Naive B cell (primary cell): ENCODE measurements at regions not wholly inside any gene's neighbourhood (a gene's known extent, or its start where the extent isn't known, plus 50 kb on each side); places are given as distances from the start of the nearest gene placed in this dataset.
"Not testable (repeated sequence)": the region's sequence is repeated elsewhere in the genome, so short reads cannot be mapped to it uniquely, and the experiment has no call there.

Experiments
- ATAC-seq, 2 donors: fragments of 150-1000 bp; cut with Tn5 transposase; 2 replicates each; pipeline ENCODE4 v1.10.0; 2021; ENCODE audit warnings: low read depth in 2 of 2, mild to moderate bottlenecking in 2 of 2, moderate library complexity in 2 of 2
- DNase-seq: peaks from one replicate; pipeline ENCODE4 v3.0.0; 2022
- H3K27ac Mint-ChIP-seq, 6 donors: one replicate each; pipeline ENCODE4 v1.8.0; 2020 to 2022; ENCODE audit warnings: mild to moderate bottlenecking in 6 of 6, mixed read lengths in 6 of 6, moderate library complexity in 5 of 6, inconsistent platforms in 2 of 6
- H3K27me3 Mint-ChIP-seq, 3 donors: one replicate each; pipeline ENCODE4 v1.8.0; 2021 to 2022; ENCODE audit warnings: mixed read lengths in 3 of 3, mild to moderate bottlenecking in 1 of 3
- H3K36me3 Mint-ChIP-seq, 2 donors: one replicate each; pipeline ENCODE4 v1.8.0; 2020 to 2022; ENCODE audit warnings: mixed read lengths in 2 of 2, inconsistent platforms in 1 of 2, mild to moderate bottlenecking in 1 of 2
- H3K4me1 Mint-ChIP-seq, 3 donors: one replicate each; pipeline ENCODE4 v1.8.0; 2020 to 2022; ENCODE audit warnings: mixed read lengths in 3 of 3, inconsistent platforms in 1 of 3, mild to moderate bottlenecking in 1 of 3, moderate library complexity in 1 of 3
- H3K4me3 Mint-ChIP-seq, 8 donors: one replicate each; pipeline ENCODE4 v1.8.0; 2020 to 2022; ENCODE audit warnings: mild to moderate bottlenecking in 8 of 8, mixed read lengths in 8 of 8, moderate library complexity in 8 of 8, inconsistent platforms in 2 of 8
- H3K9me3 Mint-ChIP-seq, 7 donors: one replicate each; pipeline ENCODE4 v1.8.0; 2020 to 2022; ENCODE audit warnings: mixed read lengths in 7 of 7, mild to moderate bottlenecking in 5 of 7, inconsistent platforms in 2 of 7, moderate library complexity in 1 of 7

DNA sequence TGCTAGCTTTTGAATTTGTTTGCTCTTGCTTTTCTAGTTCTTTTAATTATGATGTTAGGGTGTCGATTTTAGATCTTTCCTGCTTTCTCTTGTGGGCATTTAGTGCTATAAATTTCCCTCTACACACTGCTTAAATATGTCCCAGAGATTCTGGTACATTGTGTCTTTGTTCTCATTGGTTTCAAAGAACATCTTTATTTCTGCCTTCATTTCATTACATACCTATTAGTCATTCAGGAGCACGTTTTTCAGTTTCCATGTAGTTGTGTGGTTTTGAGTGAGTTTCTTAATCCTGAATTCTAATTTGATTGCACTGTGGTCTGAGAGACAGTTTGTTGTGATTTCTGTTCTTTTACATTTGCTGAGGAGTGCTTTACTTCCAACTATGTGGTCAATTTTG lies 51.2 kb upstream of the MB21D2 start:
- not testable (repeated sequence) for DNase-seq, H3K4me3 Mint-ChIP-seq, H3K27ac Mint-ChIP-seq

DNA sequence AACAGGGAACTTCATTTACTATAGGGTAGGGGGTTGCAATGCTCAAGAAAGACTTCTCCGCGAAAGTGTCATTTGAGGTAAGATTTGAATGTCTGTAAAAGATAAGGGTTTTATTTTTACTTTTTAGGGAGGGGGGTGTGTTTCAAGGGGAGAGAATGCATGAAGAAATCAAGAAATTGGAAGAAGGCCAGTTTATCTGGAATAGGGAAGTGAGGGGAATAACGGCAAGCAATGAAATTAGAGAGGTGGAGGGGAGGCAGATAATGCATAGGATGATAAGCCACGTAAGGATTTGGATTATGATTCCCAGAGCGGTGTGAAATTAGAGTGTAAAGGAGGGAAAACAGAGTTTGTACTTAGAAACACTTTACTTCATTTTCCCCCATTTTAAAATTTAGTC lies 63.0 kb upstream of the MB21D2 start:
- no peaks in the 10 kb centered on the region for H3K36me3 Mint-ChIP-seq
- DNase-seq: no peak
- no peak for ATAC-seq
- H3K27me3 Mint-ChIP-seq: no peaks in the 10 kb centered on the region
- H3K4me3 Mint-ChIP-seq: no peak overlapping the region
- peaks cover 4 to 22% (median 9%) of the 10 kb centered on the region in 7 donors for H3K9me3 Mint-ChIP-seq
- no peak overlapping the region for H3K27ac Mint-ChIP-seq
- no peaks in the 10 kb centered on the region for H3K4me1 Mint-ChIP-seq

More for the DNA sequence above, 51.2 kb upstream of the MB21D2 start:
- H3K36me3 Mint-ChIP-seq, ATAC-seq, H3K4me1 Mint-ChIP-seq: not testable (repeated sequence)
- H3K27me3 Mint-ChIP-seq: peaks cover 0 to 13% (median 0%) of the 10 kb centered on the region in 3 donors
- peaks cover 3 to 22% (median 12%) of the 10 kb centered on the region in 7 donors for H3K9me3 Mint-ChIP-seq

GRCh38 chr3:192986379-192986778 lies 68.7 kb upstream of the MB21D2 start:
- no peaks in the 10 kb centered on the region for H3K4me1 Mint-ChIP-seq
- no peaks in the 10 kb centered on the region for H3K36me3 Mint-ChIP-seq
- no peak overlapping the region for H3K4me3 Mint-ChIP-seq

DNA sequence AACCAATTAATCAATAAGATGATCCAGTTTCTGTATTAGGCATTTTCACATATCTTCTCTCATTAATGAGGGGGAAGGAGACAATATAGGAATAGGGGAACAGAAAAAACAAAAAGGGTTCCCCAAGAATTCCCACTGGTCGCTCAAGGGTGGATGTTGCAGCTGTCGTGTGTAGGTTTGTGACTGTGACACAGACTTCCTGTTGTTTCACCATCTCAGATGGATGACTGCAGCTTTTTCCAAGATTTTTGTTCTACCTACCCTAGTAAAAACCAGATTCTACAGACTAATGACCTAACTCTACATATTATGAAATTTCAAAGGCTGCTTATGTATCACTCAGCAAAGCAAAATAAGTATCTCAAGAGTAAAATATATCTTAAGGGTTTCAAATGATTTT lies 73.7 kb upstream of the MB21D2 start:
- ATAC-seq (no peak), DNase-seq (no peak)
- no peaks in the 10 kb centered on the region for H3K36me3 Mint-ChIP-seq
- no peak overlapping the region for H3K27ac Mint-ChIP-seq
- H3K27me3 Mint-ChIP-seq: peaks cover 0 to 5% (median 0%) of the 10 kb centered on the region in 3 donors
- no peaks in the 10 kb centered on the region for H3K4me1 Mint-ChIP-seq
- no peak overlapping the region for H3K4me3 Mint-ChIP-seq
- peaks cover 0 to 13% (median 3%) of the 10 kb centered on the region in 7 donors for H3K9me3 Mint-ChIP-seq

More at GRCh38 chr3:192986379-192986778, 68.7 kb upstream of the MB21D2 start:
- Mint-ChIP-seq H3K27me3 (peaks cover 0 to 5% (median 0%) of the 10 kb centered on the region in 3 donors), H3K9me3 (peaks cover 0 to 11% (median 0%) of the 10 kb centered on the region in 7 donors), H3K27ac (no peak overlapping the region)
- ATAC-seq: no peak
- DNase-seq: no peak

DNA sequence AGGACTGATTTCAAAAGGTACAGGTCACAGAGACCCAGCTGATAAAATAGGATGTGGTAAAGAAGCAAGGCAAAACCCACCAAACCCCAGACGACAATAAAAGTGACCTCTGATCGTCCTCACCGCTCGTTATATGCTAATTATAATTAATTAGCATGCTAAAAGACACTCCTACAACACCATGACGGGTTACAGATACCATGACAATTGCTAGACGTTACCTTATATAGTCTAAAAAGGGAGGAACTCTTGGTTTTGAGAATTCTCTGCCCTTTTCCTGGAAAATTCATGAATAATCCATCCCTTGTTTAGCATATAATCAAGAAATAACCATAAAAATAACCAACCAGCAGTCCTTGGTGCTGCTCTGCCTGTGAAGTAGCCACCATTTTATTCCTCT lies 74.7 kb upstream of the MB21D2 start:
- H3K4me1 Mint-ChIP-seq: no peaks in the 10 kb centered on the region
- peaks cover 0 to 10% (median 0%) of the 10 kb centered on the region in 3 donors for H3K27me3 Mint-ChIP-seq
- no peak overlapping the region for H3K4me3 Mint-ChIP-seq
- no peak for DNase-seq
- H3K9me3 Mint-ChIP-seq: peaks cover 0 to 18% (median 3%) of the 10 kb centered on the region in 7 donors
- H3K36me3 Mint-ChIP-seq: no peaks in the 10 kb centered on the region
- H3K27ac Mint-ChIP-seq: no peak overlapping the region
- ATAC-seq: no peak

GRCh38 chr3:192993411-192993810 lies 75.8 kb upstream of the MB21D2 start:
- ATAC-seq (no peak), DNase-seq (no peak)

DNA sequence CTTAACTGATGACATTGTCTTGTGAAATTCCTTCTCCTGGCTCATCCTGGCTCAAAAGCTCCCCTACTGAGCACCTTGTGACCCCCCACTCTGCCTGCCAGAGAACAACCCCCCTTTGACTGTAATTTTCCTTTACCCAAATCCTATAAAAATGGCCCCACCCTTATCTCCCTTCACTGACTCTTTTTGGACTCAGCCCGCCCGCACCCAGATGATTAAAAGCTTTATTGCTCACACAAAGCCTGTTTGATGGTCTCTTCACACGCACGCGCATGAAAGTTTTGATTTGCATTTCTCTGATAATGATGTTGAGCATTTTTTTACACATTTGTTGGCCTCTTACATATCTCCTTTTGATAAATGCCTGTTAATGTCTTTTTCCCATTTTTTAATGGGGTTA lies 83.5 kb upstream of the MB21D2 start:
- not testable (repeated sequence) for H3K4me1 Mint-ChIP-seq, H3K27ac Mint-ChIP-seq, H3K4me3 Mint-ChIP-seq, DNase-seq, ATAC-seq, H3K36me3 Mint-ChIP-seq, H3K27me3 Mint-ChIP-seq
- peaks cover 0 to 15% (median 4%) of the 10 kb centered on the region in 7 donors for H3K9me3 Mint-ChIP-seq

More at GRCh38 chr3:192993411-192993810, 75.8 kb upstream of the MB21D2 start:
- Mint-ChIP-seq H3K27me3 (peaks cover 0 to 6% (median 0%) of the 10 kb centered on the region in 3 donors), H3K27ac (no peak overlapping the region), H3K36me3 (no peaks in the 10 kb centered on the region), H3K9me3 (peaks cover 0 to 18% (median 0%) of the 10 kb centered on the region in 7 donors), H3K4me1 (no peaks in the 10 kb centered on the region), H3K4me3 (no peak overlapping the region)

- H3K36me3 Mint-ChIP-seq, H3K4me1 Mint-ChIP-seq, H3K27ac Mint-ChIP-seq, H3K4me3 Mint-ChIP-seq, DNase-seq, ATAC-seq: not testable (repeated sequence)
- Mint-ChIP-seq H3K27me3 (peaks cover 0 to 13% (median 0%) of the 10 kb centered on the region in 3 donors), H3K9me3 (peaks cover 0 to 19% (median 1%) of the 10 kb centered on the region in 7 donors)
Observed at GRCh38 chr3:193003624-193004023, 86.0 kb upstream of the MB21D2 start.

DNA sequence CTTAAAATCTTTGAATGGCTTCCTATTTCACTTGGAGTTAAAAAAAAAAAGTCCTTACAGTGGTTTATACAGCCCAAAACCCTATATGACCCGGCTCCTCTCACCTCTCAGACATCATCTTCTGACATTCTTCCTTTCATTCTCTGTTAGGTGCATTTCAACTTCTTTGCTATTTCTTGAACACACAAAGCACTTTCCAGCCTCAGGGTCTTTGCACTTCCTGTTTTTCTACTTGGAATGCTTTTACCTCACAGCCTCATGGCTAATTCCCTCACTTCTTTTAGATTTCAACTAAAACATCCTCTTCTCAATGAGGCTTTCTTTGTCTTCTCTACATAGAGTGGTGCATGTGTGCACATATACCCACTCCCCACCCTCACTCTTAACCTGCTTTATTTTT lies 91.0 kb upstream of the MB21D2 start:
- H3K27me3 Mint-ChIP-seq: peaks cover 0 to 21% (median 0%) of the 10 kb centered on the region in 3 donors
- H3K27ac Mint-ChIP-seq: peak overlapping the region in 1 of 6 donors; percentile 6
- H3K4me1 Mint-ChIP-seq: no peaks in the 10 kb centered on the region
- H3K4me3 Mint-ChIP-seq: no peak overlapping the region
- ATAC-seq (no peak), DNase-seq (no peak)
- H3K36me3 Mint-ChIP-seq: no peaks in the 10 kb centered on the region
- H3K9me3 Mint-ChIP-seq: peaks cover 0 to 17% (median 8%) of the 10 kb centered on the region in 7 donors

- DNase-seq: no peak
- peaks cover 0 to 21% (median 0%) of the 10 kb centered on the region in 3 donors for H3K27me3 Mint-ChIP-seq
- no peak overlapping the region for H3K27ac Mint-ChIP-seq
- H3K9me3 Mint-ChIP-seq: peaks cover 0 to 17% (median 8%) of the 10 kb centered on the region in 7 donors
- no peaks in the 10 kb centered on the region for H3K4me1 Mint-ChIP-seq
- ATAC-seq: no peak
- H3K36me3 Mint-ChIP-seq: no peaks in the 10 kb centered on the region
- no peak overlapping the region for H3K4me3 Mint-ChIP-seq
Observed at GRCh38 chr3:193010191-193010590, 92.5 kb upstream of the MB21D2 start.

GRCh38 chr3:193011958-193012357 lies 94.3 kb upstream of the MB21D2 start:
- H3K4me3 Mint-ChIP-seq: no peak overlapping the region
- DNase-seq (no peak), ATAC-seq (no peak)
- no peaks in the 10 kb centered on the region for H3K4me1 Mint-ChIP-seq
- H3K27me3 Mint-ChIP-seq: peaks cover 0 to 25% (median 8%) of the 10 kb centered on the region in 3 donors
- no peaks in the 10 kb centered on the region for H3K36me3 Mint-ChIP-seq
- H3K27ac Mint-ChIP-seq: no peak overlapping the region
- H3K9me3 Mint-ChIP-seq: peaks cover 0 to 17% (median 7%) of the 10 kb centered on the region in 7 donors

GRCh38 chr3:193014902-193015301 lies 97.2 kb upstream of the MB21D2 start:
- peaks cover 0 to 21% (median 4%) of the 10 kb centered on the region in 7 donors for H3K9me3 Mint-ChIP-seq
- DNase-seq: no peak
- H3K27me3 Mint-ChIP-seq: peaks cover 5 to 12% (median 8%) of the 10 kb centered on the region in 3 donors
- H3K4me3 Mint-ChIP-seq: no peak overlapping the region
- no peaks in the 10 kb centered on the region for H3K4me1 Mint-ChIP-seq
- no peaks in the 10 kb centered on the region for H3K36me3 Mint-ChIP-seq
- no peak for ATAC-seq
- H3K27ac Mint-ChIP-seq: no peak overlapping the region

GRCh38 chr3:193016437-193016901 lies 98.8 kb upstream of the MB21D2 start:
- DNase-seq (no peak), ATAC-seq (no peak)
- H3K27ac Mint-ChIP-seq: no peak overlapping the region
- no peaks in the 10 kb centered on the region for H3K36me3 Mint-ChIP-seq
- peaks cover 5 to 12% (median 8%) of the 10 kb centered on the region in 3 donors for H3K27me3 Mint-ChIP-seq
- H3K9me3 Mint-ChIP-seq: peaks cover 0 to 21% (median 4%) of the 10 kb centered on the region in 7 donors
- no peak overlapping the region for H3K4me3 Mint-ChIP-seq
- H3K4me1 Mint-ChIP-seq: no peaks in the 10 kb centered on the region

- peaks cover 3 to 11% (median 5%) of the 10 kb centered on the region in 3 donors for H3K27me3 Mint-ChIP-seq
- H3K4me1 Mint-ChIP-seq: no peaks in the 10 kb centered on the region
- DNase-seq (no peak), ATAC-seq (no peak)
- no peaks in the 10 kb centered on the region for H3K36me3 Mint-ChIP-seq
- no peak overlapping the region for H3K27ac Mint-ChIP-seq
- H3K9me3 Mint-ChIP-seq: peaks cover 0 to 4% (median 0%) of the 10 kb centered on the region in 7 donors
- no peak overlapping the region for H3K4me3 Mint-ChIP-seq
Observed at GRCh38 chr3:193021506-193022010, 103.9 kb upstream of the MB21D2 start.
